Fibroblast of villous mesenchyme (primary cell): ENCODE measurements at regions not wholly inside any gene's neighbourhood (a gene's known extent, or its start where the extent isn't known, plus 50 kb on each side); places are given as distances from the start of the nearest gene placed in this dataset.

ENCODE experiments used
- DNase-seq: peaks from one replicate; pipeline ENCODE4 v3.0.0-alpha.2; 2010; ENCODE audit warnings: low read depth
- H3K4me3 ChIP-seq: 2 replicates; pipeline ENCODE4 v1.5.1; 2011; ENCODE audit warnings: low read depth, mild to moderate bottlenecking, low read length
- CTCF ChIP-seq: IDR thresholded peaks from 2 replicates; pipeline ENCODE4 v1.5.1; 2012; ENCODE audit warnings: low read depth, mild to moderate bottlenecking, low read length; ENCODE audit not compliant: insufficient read depth

DNA sequence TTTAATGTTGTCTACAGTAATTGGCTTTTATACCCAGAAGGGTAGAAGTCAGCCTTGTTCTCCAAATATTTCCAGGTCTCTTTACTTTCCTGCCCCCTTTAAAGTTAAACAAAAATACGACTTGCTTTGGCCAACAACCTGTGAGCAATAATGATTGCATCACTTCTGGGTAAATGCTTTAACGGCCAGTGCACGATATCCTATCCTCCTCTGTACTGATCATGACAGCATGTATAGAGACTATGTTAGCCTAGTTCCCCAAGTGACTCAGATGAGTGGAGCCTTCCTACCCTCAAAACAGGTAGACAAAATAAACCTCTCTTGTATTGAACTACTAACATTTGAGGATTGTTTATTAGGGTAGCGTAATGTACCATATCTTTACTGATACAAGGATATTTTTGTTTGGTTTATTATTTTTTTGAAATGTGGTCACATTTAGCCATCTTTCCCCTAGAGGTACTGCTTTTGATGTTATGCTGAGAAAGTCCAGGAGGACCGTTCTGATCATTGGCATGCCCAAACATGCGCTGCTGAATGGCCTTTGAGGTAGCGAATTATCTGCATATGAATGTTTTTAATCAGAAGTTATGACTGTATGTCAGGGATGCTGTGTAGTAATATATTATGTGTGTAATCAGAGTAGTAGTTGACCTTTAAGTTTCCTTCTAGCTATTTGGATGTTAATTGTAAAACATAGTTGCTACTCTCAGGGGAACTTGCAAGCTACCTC, 262.6 kb upstream of the DCC start:
- H3K4me3 ChIP-seq, result no peak overlapping the region
- TF ChIP-seq CTCF, result no peak
- no peak for DNase-seq

GRCh38 chr18:52082246-52082645, 257.8 kb upstream of the DCC start:
- no peak for TF ChIP-seq CTCF
- DNase-seq, result no peak
- H3K4me3 ChIP-seq, result no peak overlapping the region

DNA sequence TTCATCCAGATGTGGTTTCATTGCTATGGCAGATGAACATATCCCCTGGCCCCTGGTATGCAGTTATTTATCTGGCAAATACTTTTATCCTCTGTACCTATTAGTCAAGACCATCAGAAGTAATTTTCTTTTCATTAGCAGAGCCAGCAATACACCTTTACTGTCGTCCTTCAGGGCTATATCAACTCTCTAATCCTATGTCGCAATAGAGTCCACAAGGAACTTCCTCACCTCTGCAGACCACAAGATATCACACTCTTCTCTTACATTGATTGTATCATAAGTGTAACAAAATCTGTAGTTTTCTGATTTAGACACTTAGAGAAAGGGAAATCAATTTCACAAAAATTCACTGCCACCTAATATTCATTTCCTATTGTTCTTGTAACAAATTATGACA, 252.9 kb upstream of the DCC start:
- DNase-seq, result no peak
- TF ChIP-seq CTCF, result no peak
- H3K4me3 ChIP-seq, result no peak overlapping the region

DNA sequence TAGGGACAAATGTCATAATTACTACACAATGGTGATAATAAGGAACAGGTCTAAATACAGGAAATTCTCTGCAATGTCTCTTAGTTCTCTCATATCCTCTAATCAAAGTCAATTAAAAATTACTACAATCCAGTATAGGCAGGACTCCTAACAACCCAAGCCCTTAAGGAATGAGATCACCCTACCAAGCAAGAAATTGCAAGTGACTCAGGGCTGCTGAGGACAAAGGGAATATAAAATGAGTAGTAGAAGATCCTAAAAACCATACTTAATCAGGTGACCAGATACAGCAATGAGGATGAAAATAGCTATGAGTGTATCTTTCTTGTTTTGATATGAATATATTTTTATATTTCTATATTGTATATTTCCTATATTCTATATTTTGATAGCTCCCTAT, 250.0 kb upstream of the DCC start:
- no peak overlapping the region for H3K4me3 ChIP-seq
- no peak for DNase-seq
- no peak for TF ChIP-seq CTCF

DNA sequence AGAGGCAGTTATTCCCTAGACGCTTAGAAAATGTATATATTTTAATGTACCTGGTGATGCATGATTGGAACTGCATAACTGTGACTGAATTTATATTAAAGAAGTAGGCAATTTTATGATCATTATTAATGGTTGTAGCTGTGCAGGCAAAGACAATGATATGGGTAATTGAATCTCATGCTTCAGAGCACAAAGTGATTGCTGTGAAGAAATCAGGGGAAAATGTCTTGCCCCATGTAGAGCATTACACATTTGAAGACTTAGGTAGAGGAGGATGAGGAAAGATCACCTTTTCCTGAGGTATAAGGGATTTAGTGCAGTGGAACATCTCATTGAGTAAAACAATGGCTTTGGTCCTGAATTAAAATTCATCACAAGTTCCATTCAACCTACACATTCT, 246.8 kb upstream of the DCC start:
- no peak for TF ChIP-seq CTCF
- DNase-seq, result no peak
- no peak overlapping the region for H3K4me3 ChIP-seq

- no peak overlapping the region for H3K4me3 ChIP-seq
- TF ChIP-seq CTCF, result no peak
- no peak for DNase-seq
Observed at GRCh38 chr18:52118684-52119083, 221.3 kb upstream of the DCC start.
